CD4-positive, alpha-beta T cell treated with Interleukin-21 for 1 hour (primary cell): ENCODE measurements at regions not wholly inside any gene's neighbourhood (a gene's known extent, or its start where the extent isn't known, plus 50 kb on each side); places are given as distances from the start of the nearest gene placed in this dataset.

Source experiments
- DNase-seq: peaks from one replicate; pipeline ENCODE4 v3.0.0-alpha.2; 2020

GRCh38 chr11:36933481-36933880, 335.4 kb upstream of the RAG2 start:
- no peak for DNase-seq

- DNase-seq: no peak
These were observed 333.1 kb upstream of the RAG2 start for GRCh38 chr11:36931139-36931538.

GRCh38 chr11:36930256-36930655, 332.2 kb upstream of the RAG2 start:
- no peak for DNase-seq

GRCh38 chr11:36929401-36929800, 331.4 kb upstream of the RAG2 start:
- DNase-seq: no peak

- DNase-seq: no peak
These were observed 330.6 kb upstream of the RAG2 start for GRCh38 chr11:36928621-36929020.

- no peak for DNase-seq
These were observed 301.8 kb upstream of the RAG2 start for GRCh38 chr11:36899800-36900199.

GRCh38 chr11:36890841-36891240, 292.8 kb upstream of the RAG2 start:
- DNase-seq: no peak

GRCh38 chr11:36890121-36890679, 292.2 kb upstream of the RAG2 start:
- no peak for DNase-seq

GRCh38 chr11:36885154-36885553, 287.1 kb upstream of the RAG2 start:
- DNase-seq: no peak

GRCh38 chr11:36878737-36879136, 280.7 kb upstream of the RAG2 start:
- no peak for DNase-seq

- DNase-seq: no peak
These were observed 279.1 kb upstream of the RAG2 start for GRCh38 chr11:36877149-36877548.

GRCh38 chr11:36876266-36876665, 278.2 kb upstream of the RAG2 start:
- no peak for DNase-seq

- DNase-seq: no peak
These were observed 276.3 kb upstream of the RAG2 start for GRCh38 chr11:36874291-36874690.

GRCh38 chr11:36870361-36870760, 272.3 kb upstream of the RAG2 start:
- no peak for DNase-seq

- DNase-seq: no peak
These were observed 270.3 kb upstream of the RAG2 start for GRCh38 chr11:36868380-36868779.

- no peak for DNase-seq
These were observed 267.8 kb upstream of the RAG2 start for GRCh38 chr11:36865846-36866245.

GRCh38 chr11:36854875-36855274, 256.8 kb upstream of the RAG2 start:
- no peak for DNase-seq

GRCh38 chr11:36848660-36849059, 250.6 kb upstream of the RAG2 start:
- no peak for DNase-seq

- DNase-seq: no peak
These were observed 242.3 kb upstream of the RAG2 start for GRCh38 chr11:36840378-36840777.

- no peak for DNase-seq
These were observed 239.9 kb upstream of the RAG2 start for GRCh38 chr11:36837831-36838437.

- DNase-seq: no peak
These were observed 227.2 kb upstream of the RAG2 start for GRCh38 chr11:36825251-36825650.

- DNase-seq: no peak
These were observed 226.3 kb upstream of the RAG2 start for GRCh38 chr11:36824349-36824748.

- DNase-seq: no peak
These were observed 224.8 kb upstream of the RAG2 start for GRCh38 chr11:36822829-36823228.

GRCh38 chr11:36818410-36818809, 220.4 kb upstream of the RAG2 start:
- no peak for DNase-seq

- DNase-seq: no peak
These were observed 219.4 kb upstream of the RAG2 start for GRCh38 chr11:36817336-36817965.
